ENCODE measurements at regions not wholly inside any gene's neighbourhood (a gene's known extent, or its start where the extent isn't known, plus 50 kb on each side); places are given as distances from the start of the nearest gene placed in this dataset.

- TF ChIP-seq CTCF (IDR thresholded peaks at IDR 0.05; ENCODE audit: poor library complexity), result no peak
- no peak for TF ChIP-seq EZH2phosphoT487 (IDR thresholded peaks at IDR 0.05; ENCODE audit: low read depth, severe bottlenecking, unreplicated experiment)
- no peak for TF ChIP-seq EZH2 (IDR thresholded peaks at IDR 0.05; ENCODE audit: borderline replicate concordance)
Measured at GRCh38 chr5:60232036-60232795, 338.7 kb upstream of the PDE4D start.
